Activated naive CD8-positive, alpha-beta T cell (primary cell): ENCODE measurements at regions not wholly inside any gene's neighbourhood (a gene's known extent, or its start where the extent isn't known, plus 50 kb on each side); places are given as distances from the start of the nearest gene placed in this dataset.

ENCODE experiments used
- H3K27ac Mint-ChIP-seq: one replicate; pipeline ENCODE4 v1.8.0; 2021; ENCODE audit warnings: mixed read lengths
- H3K27me3 Mint-ChIP-seq: one replicate; pipeline ENCODE4 v1.8.0; 2021; ENCODE audit warnings: mixed read lengths
- H3K36me3 Mint-ChIP-seq: one replicate; pipeline ENCODE4 v1.8.0; 2021; ENCODE audit warnings: mixed read lengths
- H3K4me1 Mint-ChIP-seq: one replicate; pipeline ENCODE4 v1.8.0; 2021; ENCODE audit warnings: low read depth, mixed read lengths
- H3K4me3 Mint-ChIP-seq: one replicate; pipeline ENCODE4 v1.8.0; 2021; ENCODE audit warnings: mild to moderate bottlenecking, mixed read lengths
- H3K9me3 Mint-ChIP-seq: one replicate; pipeline ENCODE4 v1.8.0; 2021; ENCODE audit warnings: low read depth, mixed read lengths

DNA sequence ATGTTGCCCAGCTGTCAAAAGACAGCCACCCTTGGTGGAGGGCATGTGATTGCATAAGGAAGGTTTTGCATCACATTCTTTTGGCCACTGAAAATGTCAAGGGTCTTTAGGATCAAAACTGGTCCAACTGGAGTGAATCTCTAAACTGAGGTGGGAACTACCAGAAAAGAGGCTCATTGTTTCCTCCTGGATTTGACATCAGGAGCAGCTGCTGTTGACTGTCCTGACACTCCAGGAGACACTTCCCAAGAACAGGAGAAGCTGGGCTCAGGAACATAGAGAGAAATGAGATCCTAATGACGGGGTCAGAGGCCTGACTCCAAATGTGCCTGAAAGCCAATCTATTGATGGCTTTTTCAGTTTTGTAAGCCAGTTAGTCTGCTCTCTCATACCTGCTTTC is 105.3 kb upstream of the LRIG1 start:
- peaks cover 4% of the 10 kb centered on the region for H3K27me3 Mint-ChIP-seq
- peaks cover 24% of the 10 kb centered on the region for H3K4me1 Mint-ChIP-seq
- H3K9me3 Mint-ChIP-seq: peaks cover 5% of the 10 kb centered on the region
- no peak overlapping the region for H3K4me3 Mint-ChIP-seq
- no peak overlapping the region for H3K27ac Mint-ChIP-seq
- peaks cover 3% of the 10 kb centered on the region for H3K36me3 Mint-ChIP-seq

DNA sequence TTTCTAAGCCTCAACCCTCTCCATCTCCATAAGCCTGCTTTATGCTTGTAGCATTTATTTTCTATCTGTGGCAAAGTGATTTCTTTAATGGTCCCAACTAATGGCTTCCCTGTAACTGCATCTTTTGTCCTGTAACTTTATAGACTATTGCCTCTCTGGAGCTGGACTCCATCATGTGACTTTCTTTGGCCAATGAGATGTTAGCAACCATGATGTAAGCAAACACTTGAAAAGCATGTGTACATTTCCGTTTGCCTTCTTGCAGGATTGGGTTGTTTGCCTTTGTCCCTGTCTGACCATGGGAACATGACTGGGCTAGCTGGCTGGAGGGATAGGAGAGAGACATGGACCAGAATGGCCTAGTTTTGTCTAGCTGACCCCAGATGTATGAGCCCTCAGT is 106.0 kb upstream of the LRIG1 start:
- no peak overlapping the region for H3K4me3 Mint-ChIP-seq
- H3K27me3 Mint-ChIP-seq: peaks cover 4% of the 10 kb centered on the region
- peaks cover 3% of the 10 kb centered on the region for H3K36me3 Mint-ChIP-seq
- H3K4me1 Mint-ChIP-seq: peaks cover 24% of the 10 kb centered on the region
- H3K27ac Mint-ChIP-seq: no peak overlapping the region
- H3K9me3 Mint-ChIP-seq: peaks cover 5% of the 10 kb centered on the region

DNA sequence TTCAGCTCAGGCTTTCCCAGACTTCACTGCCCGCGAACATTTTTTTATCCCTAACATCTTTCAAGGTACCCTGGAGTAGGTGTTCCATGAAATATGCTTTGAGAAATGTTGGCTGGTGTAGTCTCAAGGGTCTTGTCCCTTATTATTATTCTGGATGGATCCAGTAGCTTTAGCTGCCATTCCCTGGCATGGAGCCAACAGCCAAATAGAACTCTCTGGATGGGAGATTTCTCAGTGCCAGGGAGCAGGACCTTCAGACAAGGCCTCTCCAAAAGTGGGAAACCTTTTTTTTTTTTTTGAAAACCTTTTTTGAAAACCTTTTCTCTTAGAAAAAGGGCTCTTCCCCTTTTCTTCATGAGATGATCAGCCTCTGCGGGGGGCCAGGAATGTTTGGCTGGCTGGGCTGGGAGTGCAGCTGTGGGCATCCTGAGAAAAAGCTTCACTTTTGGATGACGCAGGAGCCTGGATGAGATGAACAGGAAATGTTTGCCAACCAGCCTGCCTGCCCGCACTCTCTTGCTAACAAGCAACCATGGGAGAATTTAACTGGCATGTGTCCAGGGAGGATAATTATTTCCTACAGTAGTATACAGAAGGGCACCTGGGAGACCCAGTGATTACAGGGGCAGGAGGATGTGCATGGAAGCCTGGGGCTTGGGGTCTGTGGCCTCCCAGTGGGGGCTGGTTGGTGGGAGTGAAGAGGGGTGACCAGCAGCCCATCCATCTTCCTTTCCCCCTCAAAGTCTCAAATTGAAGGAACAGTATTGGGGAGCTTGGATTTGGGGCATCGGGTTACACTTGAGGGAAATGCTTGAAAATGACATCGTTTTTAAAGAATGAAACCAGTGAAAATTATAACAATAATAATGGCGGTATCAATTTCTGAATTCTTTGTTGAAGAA is 109.1 kb upstream of the LRIG1 start:
- Mint-ChIP-seq H3K27me3 (peaks cover 1% of the 10 kb centered on the region), H3K27ac (no peak overlapping the region), H3K4me3 (no peak overlapping the region), H3K4me1 (peaks cover 4% of the 10 kb centered on the region), H3K36me3 (peaks cover 3% of the 10 kb centered on the region), H3K9me3 (peaks cover 5% of the 10 kb centered on the region)

DNA sequence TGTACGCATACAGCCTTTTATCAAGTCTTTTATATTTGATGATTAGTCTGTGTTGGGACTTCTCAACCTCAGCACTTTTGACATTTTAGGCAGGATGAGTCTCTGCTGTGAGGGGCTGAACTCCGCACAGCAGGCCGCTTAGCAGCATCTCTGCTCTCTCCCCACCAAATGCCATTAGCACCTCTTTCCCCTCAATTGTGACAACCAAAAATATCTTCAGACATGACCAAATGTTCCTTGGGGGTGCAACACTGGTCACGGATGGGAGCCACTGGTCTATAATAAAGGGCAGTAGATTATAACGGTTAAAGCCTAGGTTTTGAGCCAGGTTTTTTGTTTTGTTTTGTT is 109.7 kb upstream of the LRIG1 start:
- Mint-ChIP-seq H3K4me1 (peaks cover 8% of the 10 kb centered on the region), H3K4me3 (no peak overlapping the region), H3K36me3 (peaks cover 3% of the 10 kb centered on the region), H3K27me3 (peaks cover 1% of the 10 kb centered on the region), H3K9me3 (peaks cover 5% of the 10 kb centered on the region), H3K27ac (no peak overlapping the region)

DNA sequence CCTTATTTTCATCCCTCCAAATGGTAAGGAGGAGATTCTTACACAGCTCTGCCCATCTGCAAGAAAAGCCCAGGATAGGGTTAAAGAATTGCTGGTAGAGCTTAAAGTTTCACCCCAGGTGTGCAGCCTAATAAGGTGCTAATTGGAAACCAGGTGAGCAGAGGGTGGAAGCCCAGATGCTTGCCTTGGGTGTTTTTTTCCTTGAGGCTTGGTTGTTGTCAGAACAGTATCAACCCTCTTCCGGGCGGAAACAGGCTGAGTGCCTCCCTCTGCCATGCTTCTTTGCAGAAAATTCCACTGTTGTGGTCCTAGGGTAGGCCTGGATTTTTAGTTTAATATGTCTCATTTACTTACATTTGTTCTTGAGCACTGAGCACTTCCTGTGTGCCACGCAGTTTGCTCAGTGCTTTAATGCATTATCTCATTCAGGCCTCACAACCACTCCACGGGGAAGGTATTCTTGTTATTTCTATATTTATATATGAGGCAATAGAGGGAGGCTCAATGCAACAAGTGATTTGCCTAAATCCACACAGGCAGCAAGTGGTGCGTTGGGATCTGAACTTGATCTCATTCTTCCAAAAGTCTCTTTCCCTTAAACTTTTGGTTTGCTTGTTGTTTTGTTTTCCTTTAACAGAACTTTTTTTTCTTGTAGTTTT is 115.0 kb upstream of the LRIG1 start:
- Mint-ChIP-seq H3K27me3 (no peaks in the 10 kb centered on the region), H3K4me3 (no peak overlapping the region), H3K9me3 (no peaks in the 10 kb centered on the region)

DNA sequence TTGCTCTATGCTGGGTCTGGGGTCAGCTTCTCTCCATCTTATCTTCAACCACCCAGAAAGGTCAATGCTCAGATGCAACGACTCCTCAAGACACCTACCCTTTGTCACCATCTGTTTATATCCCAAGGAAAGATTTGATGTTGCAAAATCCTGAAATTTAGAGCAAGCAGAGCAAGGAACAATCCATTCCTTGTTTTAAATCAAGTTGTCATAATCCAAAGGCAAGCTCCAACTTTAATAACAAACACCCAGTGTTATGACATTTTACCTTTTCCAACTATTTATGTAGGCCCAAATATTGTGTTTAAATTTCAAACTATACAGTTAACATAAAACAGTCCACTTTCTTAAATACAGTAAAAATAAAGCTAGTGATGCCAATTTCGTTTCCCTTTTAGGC is 116.5 kb upstream of the LRIG1 start:
- Mint-ChIP-seq H3K27ac (no peak overlapping the region), H3K4me1 (peaks cover 14% of the 10 kb centered on the region), H3K36me3 (no peaks in the 10 kb centered on the region), H3K9me3 (no peaks in the 10 kb centered on the region), H3K4me3 (no peak overlapping the region), H3K27me3 (no peaks in the 10 kb centered on the region)

More for the DNA sequence above, 115.0 kb upstream of the LRIG1 start:
- no peaks in the 10 kb centered on the region for H3K36me3 Mint-ChIP-seq
- H3K27ac Mint-ChIP-seq: no peak overlapping the region
- peaks cover 14% of the 10 kb centered on the region for H3K4me1 Mint-ChIP-seq

GRCh38 chr3:66618066-66618465 is 117.2 kb upstream of the LRIG1 start:
- Mint-ChIP-seq H3K27me3 (no peaks in the 10 kb centered on the region), H3K4me3 (no peak overlapping the region), H3K4me1 (peaks cover 14% of the 10 kb centered on the region), H3K36me3 (no peaks in the 10 kb centered on the region), H3K9me3 (no peaks in the 10 kb centered on the region), H3K27ac (no peak overlapping the region)

DNA sequence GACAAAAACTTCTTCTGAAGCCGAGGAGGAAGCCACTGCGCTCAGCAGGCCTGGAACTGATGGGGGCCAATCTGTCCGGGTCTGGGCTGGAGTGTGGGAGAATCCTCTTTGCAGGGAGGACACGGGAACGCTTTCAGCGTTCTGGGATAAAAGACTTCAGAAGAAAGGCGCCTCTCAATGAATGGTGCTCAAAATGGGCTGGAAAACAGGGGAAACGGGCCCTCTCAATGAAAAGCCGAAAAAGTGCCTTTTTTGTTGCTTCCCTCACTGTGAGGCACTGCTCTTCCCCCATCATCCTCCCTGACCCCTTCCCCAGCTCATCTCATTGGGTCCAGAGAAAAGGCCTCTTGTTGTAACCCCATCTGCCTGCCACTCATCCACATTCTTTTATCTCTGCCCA is 119.5 kb upstream of the LRIG1 start:
- H3K36me3 Mint-ChIP-seq: no peaks in the 10 kb centered on the region
- no peaks in the 10 kb centered on the region for H3K27me3 Mint-ChIP-seq
- H3K9me3 Mint-ChIP-seq: no peaks in the 10 kb centered on the region
- peaks cover 6% of the 10 kb centered on the region for H3K4me1 Mint-ChIP-seq
- H3K27ac Mint-ChIP-seq: no peak overlapping the region
- no peak overlapping the region for H3K4me3 Mint-ChIP-seq

GRCh38 chr3:66622756-66623457 is 122.1 kb upstream of the LRIG1 start:
- Mint-ChIP-seq H3K4me1 (no peaks in the 10 kb centered on the region), H3K36me3 (no peaks in the 10 kb centered on the region), H3K9me3 (no peaks in the 10 kb centered on the region), H3K27ac (no peak overlapping the region), H3K4me3 (no peak overlapping the region), H3K27me3 (no peaks in the 10 kb centered on the region)

GRCh38 chr3:66625505-66626216 is 124.8 kb upstream of the LRIG1 start:
- Mint-ChIP-seq H3K9me3 (no peaks in the 10 kb centered on the region), H3K4me1 (no peaks in the 10 kb centered on the region), H3K27ac (no peak overlapping the region), H3K36me3 (no peaks in the 10 kb centered on the region), H3K4me3 (no peak overlapping the region), H3K27me3 (no peaks in the 10 kb centered on the region)

DNA sequence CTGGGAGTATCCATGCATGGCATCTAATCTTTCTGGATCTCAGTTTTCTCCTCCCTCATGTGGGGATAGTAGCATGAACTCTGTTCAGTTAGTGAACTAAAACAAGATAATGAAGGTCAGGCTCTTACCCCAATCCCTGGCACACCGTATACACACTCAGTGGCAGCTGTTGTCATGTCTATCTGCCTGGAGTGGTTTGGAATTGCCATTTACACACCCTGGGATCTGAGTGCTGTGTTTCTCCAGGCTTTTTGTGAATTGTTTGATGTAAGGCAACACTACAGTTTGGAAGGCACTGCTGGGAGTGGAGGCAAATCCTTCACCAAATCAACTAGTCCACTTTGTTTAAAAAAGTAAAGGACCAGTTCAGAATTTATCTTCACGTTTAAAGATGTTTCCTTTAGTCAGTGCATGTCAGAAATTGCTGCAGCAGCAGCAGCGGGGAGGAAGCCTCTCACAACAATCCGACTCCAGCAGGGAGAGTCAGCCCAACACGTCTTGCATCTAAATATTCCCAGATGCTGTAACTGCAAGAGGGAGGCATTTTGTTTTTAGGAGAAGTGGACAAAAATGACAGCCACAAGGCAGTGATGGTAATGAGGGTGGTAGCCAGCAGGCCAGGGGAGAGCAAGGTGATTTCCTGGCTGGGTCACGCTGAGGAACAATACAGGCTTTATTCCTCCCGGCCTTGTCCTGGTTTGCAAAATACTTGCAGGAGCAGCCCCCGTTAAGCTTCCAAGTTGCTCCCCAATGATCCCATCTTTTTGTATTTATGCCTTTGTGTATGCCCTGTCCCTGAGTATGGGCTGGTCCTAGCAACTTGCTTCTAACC is 128.5 kb upstream of the LRIG1 start:
- Mint-ChIP-seq H3K9me3 (no peaks in the 10 kb centered on the region), H3K4me1 (no peaks in the 10 kb centered on the region), H3K27me3 (no peaks in the 10 kb centered on the region), H3K4me3 (no peak overlapping the region), H3K36me3 (no peaks in the 10 kb centered on the region), H3K27ac (no peak overlapping the region)

DNA sequence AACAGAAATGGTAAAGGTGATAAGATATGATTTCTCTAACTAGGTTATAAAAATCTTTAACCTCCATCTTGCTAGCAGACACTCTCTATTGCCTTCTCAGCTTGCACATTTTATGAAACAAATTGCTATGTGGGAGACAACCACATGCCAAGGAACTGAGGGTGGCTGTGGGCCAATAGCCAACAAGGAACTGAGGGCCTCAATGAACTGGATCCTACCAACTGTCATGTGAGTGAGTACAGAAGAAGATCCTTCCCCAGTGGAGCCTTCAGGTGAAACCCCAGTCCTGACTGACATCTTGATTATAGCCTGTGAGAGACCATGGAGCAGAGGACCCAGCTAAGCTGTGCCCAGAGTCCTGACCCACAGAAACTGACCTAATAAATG is 129.2 kb upstream of the LRIG1 start:
- peaks cover 1% of the 10 kb centered on the region for H3K27me3 Mint-ChIP-seq
- H3K36me3 Mint-ChIP-seq: no peaks in the 10 kb centered on the region
- no peaks in the 10 kb centered on the region for H3K4me1 Mint-ChIP-seq
- no peaks in the 10 kb centered on the region for H3K9me3 Mint-ChIP-seq
- H3K4me3 Mint-ChIP-seq: no peak overlapping the region
- no peak overlapping the region for H3K27ac Mint-ChIP-seq

- no peak overlapping the region for H3K4me3 Mint-ChIP-seq
- H3K27ac Mint-ChIP-seq: no peak overlapping the region
- no peaks in the 10 kb centered on the region for H3K4me1 Mint-ChIP-seq
- H3K27me3 Mint-ChIP-seq: peaks cover 3% of the 10 kb centered on the region
- no peaks in the 10 kb centered on the region for H3K36me3 Mint-ChIP-seq
- H3K9me3 Mint-ChIP-seq: no peaks in the 10 kb centered on the region
Measured at GRCh38 chr3:66633402-66634381, 132.9 kb upstream of the LRIG1 start.
